GM13977 (cell line): ENCODE measurements at regions not wholly inside any gene's neighbourhood (a gene's known extent, or its start where the extent isn't known, plus 50 kb on each side); places are given as distances from the start of the nearest gene placed in this dataset.

Experiments used
- DNase-seq: peaks from one replicate; pipeline ENCODE4 v3.0.0; 2012; ENCODE audit warnings: low spot score
- in situ Hi-C: fragments of 300-500 bp; cut with MboI; formaldehyde crosslinking; loops from one replicate; pipeline ENCODE4 v1.12.0; 2022; ENCODE audit warnings: low sequenced_read_pairs, low pct_unique_long_range_greater_than_20kb, mixed read lengths, inconsistent platforms; ENCODE audit not compliant: unreplicated experiment
- TF ChIP-seq, protein P1 (sequence below): IDR thresholded peaks from 2 replicates; pipeline ENCODE4 v1.5.1; 2012; ENCODE audit warnings: mild to moderate bottlenecking, control low read depth; ENCODE audit not compliant: insufficient read depth; ENCODE audit errors: extremely low read depth, missing control alignments

DNA sequence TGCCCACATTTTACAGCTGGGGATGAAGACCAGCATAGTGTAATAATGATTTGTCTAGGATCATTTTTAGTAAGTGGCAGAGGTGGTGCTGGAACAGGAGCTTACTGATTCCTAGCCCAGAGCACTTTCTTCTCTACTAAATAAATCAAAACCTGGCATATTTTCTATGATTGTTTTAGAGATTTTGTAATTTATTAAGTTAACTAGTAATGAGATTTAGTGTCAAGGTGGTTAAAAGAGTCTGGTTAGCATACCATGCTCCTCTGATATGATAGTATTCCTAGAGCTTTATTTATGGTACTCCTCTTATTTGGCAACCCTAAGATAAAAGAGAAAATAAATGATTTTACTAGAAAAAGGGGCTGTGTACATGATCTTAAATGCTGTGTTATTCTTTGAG is 604.0 kb downstream of the ISL1 start:
- TF ChIP-seq, protein P1, sequence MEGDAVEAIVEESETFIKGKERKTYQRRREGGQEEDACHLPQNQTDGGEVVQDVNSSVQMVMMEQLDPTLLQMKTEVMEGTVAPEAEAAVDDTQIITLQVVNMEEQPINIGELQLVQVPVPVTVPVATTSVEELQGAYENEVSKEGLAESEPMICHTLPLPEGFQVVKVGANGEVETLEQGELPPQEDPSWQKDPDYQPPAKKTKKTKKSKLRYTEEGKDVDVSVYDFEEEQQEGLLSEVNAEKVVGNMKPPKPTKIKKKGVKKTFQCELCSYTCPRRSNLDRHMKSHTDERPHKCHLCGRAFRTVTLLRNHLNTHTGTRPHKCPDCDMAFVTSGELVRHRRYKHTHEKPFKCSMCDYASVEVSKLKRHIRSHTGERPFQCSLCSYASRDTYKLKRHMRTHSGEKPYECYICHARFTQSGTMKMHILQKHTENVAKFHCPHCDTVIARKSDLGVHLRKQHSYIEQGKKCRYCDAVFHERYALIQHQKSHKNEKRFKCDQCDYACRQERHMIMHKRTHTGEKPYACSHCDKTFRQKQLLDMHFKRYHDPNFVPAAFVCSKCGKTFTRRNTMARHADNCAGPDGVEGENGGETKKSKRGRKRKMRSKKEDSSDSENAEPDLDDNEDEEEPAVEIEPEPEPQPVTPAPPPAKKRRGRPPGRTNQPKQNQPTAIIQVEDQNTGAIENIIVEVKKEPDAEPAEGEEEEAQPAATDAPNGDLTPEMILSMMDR = no peak
- in situ Hi-C loops = no loop called here
- no peak for DNase-seq

- DNase-seq = no peak
- TF ChIP-seq, protein P1 = no peak
- in situ Hi-C loops = no loop called here
Observed at GRCh38 chr5:51987669-51988209, 604.5 kb downstream of the ISL1 start.

GRCh38 chr5:51988634-51989033 is 605.4 kb downstream of the ISL1 start:
- in situ Hi-C loops = no loop called here
- TF ChIP-seq, protein P1 = no peak

DNA sequence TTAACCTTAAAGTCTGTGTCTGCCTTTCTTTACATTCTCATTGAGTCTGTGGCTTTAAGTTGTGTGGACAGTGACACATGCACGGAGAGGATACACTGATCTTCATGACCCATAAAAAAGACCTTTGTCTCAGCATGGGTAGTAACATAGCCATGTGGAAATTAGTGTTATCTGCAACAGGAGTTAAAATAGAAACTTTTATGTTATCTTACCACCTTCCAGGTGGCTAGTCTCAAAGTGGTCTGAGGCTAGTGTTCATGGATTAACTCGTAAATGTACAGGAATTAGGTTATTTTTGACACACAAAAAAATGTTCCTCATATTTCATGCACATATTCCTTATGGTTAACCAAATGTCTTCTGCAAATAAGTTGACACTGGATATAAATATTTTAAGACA is 607.0 kb downstream of the ISL1 start:
- no peak for DNase-seq
- TF ChIP-seq, protein P1 = no peak
- in situ Hi-C loops = no loop called here

More at GRCh38 chr5:51988634-51989033, 605.4 kb downstream of the ISL1 start:
- no peak for DNase-seq

GRCh38 chr5:51990661-51991180 is 607.5 kb downstream of the ISL1 start:
- in situ Hi-C loops = no loop called here
- TF ChIP-seq, protein P1 = no peak
- no peak for DNase-seq

- TF ChIP-seq, protein P1 = no peak
- in situ Hi-C loops = no loop called here
Observed at GRCh38 chr5:51991940-51992339, 608.7 kb downstream of the ISL1 start.

DNA sequence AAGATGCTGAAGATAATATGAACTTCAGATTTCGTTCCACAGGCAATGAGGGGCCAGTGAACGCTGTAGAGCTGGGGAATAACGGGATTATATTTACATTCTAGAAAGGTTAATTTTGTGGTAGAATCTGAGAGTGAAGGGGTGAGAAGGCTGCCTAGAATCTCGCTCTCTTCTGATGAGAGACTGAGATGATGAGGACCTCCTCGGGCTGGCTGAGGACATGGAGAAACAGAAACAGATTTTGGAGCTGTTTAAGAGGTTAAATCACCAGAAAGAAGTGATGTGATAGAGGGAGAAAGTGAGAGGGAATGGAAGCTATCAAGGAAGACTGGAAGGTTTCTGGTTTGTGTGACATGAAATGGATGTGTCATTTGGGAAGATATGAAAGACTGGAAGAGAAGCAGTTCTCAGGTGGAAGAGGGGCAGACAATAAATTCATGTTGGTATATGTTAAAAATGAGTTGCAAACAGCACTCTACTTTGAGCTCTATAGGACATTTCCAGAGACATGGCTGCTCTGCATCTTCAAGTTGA is 612.6 kb downstream of the ISL1 start:
- TF ChIP-seq, protein P1 = no peak
- in situ Hi-C loops = no loop called here
- no peak for DNase-seq

More at GRCh38 chr5:51991940-51992339, 608.7 kb downstream of the ISL1 start:
- no peak for DNase-seq
